A673 (cell line): ENCODE measurements at regions not wholly inside any gene's neighbourhood (a gene's known extent, or its start where the extent isn't known, plus 50 kb on each side); places are given as distances from the start of the nearest gene placed in this dataset.
"Not testable (repeated sequence)": the region's sequence is repeated elsewhere in the genome, so short reads cannot be mapped to it uniquely, and the experiment has no call there.

ENCODE experiments used
- BruUV-seq: library from RNA; stranded (reverse); fragments of 400-500 nt; replicated peaks from 2 replicates; lab custom pipeline; 2021; lab: Mats Ljungman, UMichigan
- CTCF ChIA-PET: fragments of 300-600 bp; sonication (Branson Sonifier 250); formaldehyde crosslinking; loops from one replicate; lab custom pipeline; 2022; ENCODE audit warnings: antibody characterized with exemption; lab: Charles Lee
- POLR2A ChIA-PET: fragments of 300-600 bp; sonication (Branson Sonifier 250); formaldehyde crosslinking; loops from one replicate; lab custom pipeline; 2022; ENCODE audit warnings: antibody characterized with exemption; ENCODE audit not compliant: low non-redundant PET; lab: Charles Lee
- DNase-seq: peaks from one replicate; pipeline ENCODE4 v3.0.0-alpha.2; 2015; ENCODE audit warnings: low spot score
- H3K27ac ChIP-seq: fragments of 200-600 bp; sonication (generic); 2 replicates; pipeline ENCODE4 v1.5.1; 2016; ENCODE audit warnings: mixed run types, low read depth, mild to moderate bottlenecking, mixed read lengths, antibody characterized with exemption, low read length; ENCODE audit not compliant: poor library complexity, severe bottlenecking
- H3K27me3 ChIP-seq: fragments of 200-600 bp; sonication (generic); replicated peaks from 2 replicates; pipeline ENCODE4 v1.6.1; 2017; ENCODE audit warnings: mixed run types, low read depth, mild to moderate bottlenecking, mixed read lengths, antibody characterized with exemption, low read length; ENCODE audit not compliant: insufficient read depth, poor library complexity
- H3K36me3 ChIP-seq: fragments of 200-600 bp; sonication (generic); 2 replicates; pipeline ENCODE4 v1.6.1; 2016; ENCODE audit warnings: mixed run types, mild to moderate bottlenecking, mixed read lengths, antibody characterized with exemption, low read length; ENCODE audit not compliant: insufficient read depth, poor library complexity, severe bottlenecking
- H3K4me1 ChIP-seq: fragments of 200-600 bp; sonication (generic); 2 replicates; pipeline ENCODE4 v1.6.1; 2017; ENCODE audit warnings: mixed run types, mild to moderate bottlenecking, mixed read lengths, antibody characterized with exemption, low read length; ENCODE audit not compliant: insufficient read depth, poor library complexity, severe bottlenecking
- H3K4me3 ChIP-seq: fragments of 200-600 bp; sonication (generic); 2 replicates; pipeline ENCODE4 v1.5.1; 2016; ENCODE audit warnings: low read depth, mixed run types, mild to moderate bottlenecking, mixed read lengths, low read length; ENCODE audit not compliant: poor library complexity, severe bottlenecking
- H3K9me3 ChIP-seq: fragments of 200-600 bp; sonication (generic); 2 replicates; pipeline ENCODE4 v1.6.1; 2016; ENCODE audit warnings: mixed run types, low read depth, mild to moderate bottlenecking, mixed read lengths, antibody characterized with exemption, low read length; ENCODE audit not compliant: poor library complexity, severe bottlenecking
- CTCF ChIP-seq: fragments of 300-800, 200-600 bp; sonication (generic); conservative IDR thresholded peaks from 2 replicates; pipeline ENCODE4 v1.5.1; 2017; ENCODE audit warnings: low read depth, mild to moderate bottlenecking, antibody characterized with exemption, low read length, moderate library complexity, mixed read lengths
- EZH2 ChIP-seq: fragments of 200-600 bp; sonication (generic); IDR thresholded peaks from 2 replicates; pipeline ENCODE4 v1.6.1; 2017; ENCODE audit warnings: borderline replicate concordance, low read depth, mild to moderate bottlenecking, mixed read lengths, antibody characterized with exemption, low read length; ENCODE audit not compliant: poor library complexity, severe bottlenecking
- intact Hi-C: fragments of 100-400 bp; cut with micrococcal nuclease; formaldehyde crosslinking; loops from one replicate; pipeline ENCODE4 v1.10.0; 2022; ENCODE audit not compliant: unreplicated experiment

- H3K27ac ChIP-seq, result no peak overlapping the region
- peaks cover 6% of the 10 kb centered on the region for H3K9me3 ChIP-seq
- no peaks in the 10 kb centered on the region for H3K27me3 ChIP-seq
- intact Hi-C loops, result no loop called here
- TF ChIP-seq EZH2 (no peak), CTCF (no peak)
- no peaks in the 10 kb centered on the region for H3K36me3 ChIP-seq
- POLR2A ChIA-PET, result no interaction called here
- no TSS peak for BruUV-seq
- CTCF ChIA-PET, result no interaction called here
- H3K4me1 ChIP-seq, result no peaks in the 10 kb centered on the region
- no peak for DNase-seq
- no peak overlapping the region for H3K4me3 ChIP-seq
Observed at GRCh38 chr16:13351601-13352217, 450.3 kb downstream of the SHISA9 start.

- CTCF ChIA-PET, DNase-seq, POLR2A ChIA-PET, H3K9me3 ChIP-seq, H3K4me3 ChIP-seq, H3K36me3 ChIP-seq, BruUV-seq, H3K4me1 ChIP-seq, H3K27me3 ChIP-seq, H3K27ac ChIP-seq, intact Hi-C loops: not testable (repeated sequence)
Observed at GRCh38 chr16:13352796-13353195, 451.4 kb downstream of the SHISA9 start.

GRCh38 chr16:13357842-13358241 lies 456.4 kb downstream of the SHISA9 start:
- intact Hi-C loops, POLR2A ChIA-PET, BruUV-seq, CTCF ChIA-PET, H3K9me3 ChIP-seq, H3K27ac ChIP-seq, H3K4me1 ChIP-seq, DNase-seq, H3K36me3 ChIP-seq, H3K27me3 ChIP-seq, H3K4me3 ChIP-seq: not testable (repeated sequence)

- BruUV-seq, result no TSS peak
- ChIA-PET POLR2A (no interaction called here), CTCF (no interaction called here)
Observed at GRCh38 chr16:13359835-13360234, 458.4 kb downstream of the SHISA9 start.

More at GRCh38 chr16:13359835-13360234, 458.4 kb downstream of the SHISA9 start:
- H3K4me1 ChIP-seq, result no peaks in the 10 kb centered on the region
- TF ChIP-seq EZH2 (no peak), CTCF (no peak)
- no peak overlapping the region for H3K4me3 ChIP-seq
- H3K27me3 ChIP-seq, result no peaks in the 10 kb centered on the region
- H3K9me3 ChIP-seq, result no peaks in the 10 kb centered on the region
- H3K27ac ChIP-seq, result no peak overlapping the region
- intact Hi-C loops, result no loop called here
- DNase-seq, result no peak
- no peaks in the 10 kb centered on the region for H3K36me3 ChIP-seq
